ENCODE measurements at regions not wholly inside any gene's neighbourhood (a gene's known extent, or its start where the extent isn't known, plus 50 kb on each side); places are given as distances from the start of the nearest gene placed in this dataset.

GRCh38 chr3:144363856-144364255 lies 392.2 kb downstream of the DIPK2A start:
- ChIA-PET CTCF (interaction anchor here (1.2 to 1.5 kb wide), 2 partner anchors 16 to 41 kb away, joined by 3 to 4 read pairs; no protein-coding TSS in a partner anchor), POLR2A (no interaction called here)
- no peak for TF ChIP-seq CTCF (IDR thresholded peaks at IDR 0.05; ENCODE audit: control extremely low read depth, extremely low read depth, low read depth, missing control alignments)
- DNase-seq (ENCODE audit: extremely low spot score), result no peak

GRCh38 chr3:144364737-144365136 lies 393.1 kb downstream of the DIPK2A start:
- ChIA-PET POLR2A (no interaction called here), CTCF (no interaction called here)
- no peak for DNase-seq (ENCODE audit: extremely low spot score)
- no peak for TF ChIP-seq CTCF (IDR thresholded peaks at IDR 0.05; ENCODE audit: control extremely low read depth, extremely low read depth, low read depth, missing control alignments)

GRCh38 chr3:144369129-144369879 lies 397.7 kb downstream of the DIPK2A start:
- TF ChIP-seq CTCF (IDR thresholded peaks at IDR 0.05; ENCODE audit: control extremely low read depth, extremely low read depth, low read depth, missing control alignments), result no peak
- ChIA-PET POLR2A (no interaction called here), CTCF (interaction anchor here (1.6 to 1.7 kb wide), 2 partner anchors 11 to 12 kb away, joined by 3 to 6 read pairs; no protein-coding TSS in a partner anchor)
- no peak for DNase-seq (ENCODE audit: extremely low spot score)

DNA sequence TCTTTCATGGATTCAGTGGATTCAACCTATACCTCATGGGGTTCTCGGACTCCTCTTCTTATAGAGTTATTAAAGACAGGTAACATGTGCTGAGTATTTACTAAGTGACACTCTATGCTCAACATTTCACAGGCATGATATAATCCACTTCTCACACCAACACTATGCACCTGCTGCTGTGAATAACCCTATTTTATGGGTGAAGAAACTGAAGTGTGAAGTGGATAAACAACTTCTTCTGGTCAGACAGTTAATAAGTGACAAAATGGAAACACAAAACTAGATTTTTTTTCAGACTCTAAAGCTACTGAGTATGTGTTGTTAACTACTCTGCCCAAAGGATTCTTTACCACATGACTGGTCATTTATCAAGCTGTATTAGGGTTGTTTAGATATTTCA lies 403.5 kb downstream of the DIPK2A start:
- DNase-seq (ENCODE audit: extremely low spot score), result no peak
- ChIA-PET CTCF (no interaction called here), POLR2A (no interaction called here)
- TF ChIP-seq CTCF (IDR thresholded peaks at IDR 0.05; ENCODE audit: control extremely low read depth, extremely low read depth, low read depth, missing control alignments), result no peak

DNA sequence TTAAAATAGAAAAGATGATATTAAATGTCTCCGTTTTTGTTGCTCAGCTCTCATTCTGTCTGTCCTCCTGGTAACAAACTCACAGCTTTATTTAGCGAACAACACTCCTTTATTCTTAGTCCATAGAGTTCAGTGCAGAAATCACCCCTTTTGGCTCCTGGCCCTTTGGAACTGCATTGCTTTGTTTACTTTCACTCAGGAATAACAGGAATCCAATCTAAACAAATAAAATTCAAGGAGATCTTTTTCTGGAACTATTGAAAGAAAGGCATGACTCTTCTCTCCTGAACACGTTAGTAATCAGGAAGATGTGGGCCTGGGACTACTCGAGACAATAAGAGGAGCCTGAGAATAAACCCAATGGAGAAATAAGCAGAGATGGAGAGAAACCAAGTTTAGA lies 409.2 kb downstream of the DIPK2A start:
- no peak for TF ChIP-seq CTCF (IDR thresholded peaks at IDR 0.05; ENCODE audit: control extremely low read depth, extremely low read depth, low read depth, missing control alignments)
- CTCF ChIA-PET, result no interaction called here
- DNase-seq (ENCODE audit: extremely low spot score), result no peak

DNA sequence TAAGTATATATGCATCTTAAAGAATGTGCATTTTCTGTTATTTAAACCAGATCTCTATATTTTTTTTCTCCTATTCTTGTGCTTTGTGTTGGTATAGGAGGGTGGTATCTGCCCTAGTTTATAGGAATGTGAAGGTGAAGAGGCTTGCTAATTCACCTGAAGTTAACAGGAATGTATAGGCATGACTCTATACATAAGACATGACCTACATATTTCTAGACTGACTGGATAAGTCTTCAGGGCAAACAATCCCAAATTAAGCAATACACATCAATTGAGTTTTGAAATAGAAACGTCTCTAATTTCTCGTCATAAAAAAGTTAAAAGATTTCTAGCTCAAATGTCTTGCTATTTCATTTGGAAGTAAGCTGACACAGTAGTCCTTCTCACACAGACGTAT lies 410.0 kb downstream of the DIPK2A start:
- POLR2A ChIA-PET, result no interaction called here
- no peak for TF ChIP-seq CTCF (IDR thresholded peaks at IDR 0.05; ENCODE audit: control extremely low read depth, extremely low read depth, low read depth, missing control alignments)
- no peak for DNase-seq (ENCODE audit: extremely low spot score)
- CTCF ChIA-PET, result no interaction called here

More for the DNA sequence above, 409.2 kb downstream of the DIPK2A start:
- POLR2A ChIA-PET, result no interaction called here

All from GM10248 (cell line).